GM21367 (cell line): ENCODE measurements at regions not wholly inside any gene's neighbourhood (a gene's known extent, or its start where the extent isn't known, plus 50 kb on each side); places are given as distances from the start of the nearest gene placed in this dataset.

Source experiments
- ATAC-seq: cut with Tn5 transposase; IDR thresholded peaks from one replicate; pipeline ENCODE4 v1.9.1; 2021; ENCODE audit not compliant: unreplicated experiment

GRCh38 chr1:168867941-168868634 lies 139.1 kb upstream of the DPT start:
- no peak for ATAC-seq

- ATAC-seq, result no peak
These were observed 142.5 kb upstream of the DPT start for GRCh38 chr1:168871531-168871930.

GRCh38 chr1:168875831-168876230 lies 146.8 kb upstream of the DPT start:
- no peak for ATAC-seq

GRCh38 chr1:168876830-168877229 lies 147.8 kb upstream of the DPT start:
- ATAC-seq, result no peak

GRCh38 chr1:168879896-168880734 lies 151.1 kb upstream of the DPT start:
- ATAC-seq, result no peak

- no peak for ATAC-seq
These were observed 152.8 kb upstream of the DPT start for GRCh38 chr1:168881656-168882260.

- ATAC-seq, result no peak
These were observed 158.4 kb upstream of the DPT start for GRCh38 chr1:168887381-168887780.

- no peak for ATAC-seq
These were observed 159.4 kb upstream of the DPT start for GRCh38 chr1:168888418-168888817.

GRCh38 chr1:168892931-168893330 lies 163.9 kb upstream of the DPT start:
- ATAC-seq, result no peak

GRCh38 chr1:168893359-168893801 lies 164.4 kb upstream of the DPT start:
- no peak for ATAC-seq

- ATAC-seq, result no peak
These were observed 165.4 kb upstream of the DPT start for GRCh38 chr1:168894397-168894903.

GRCh38 chr1:168897249-168897648 lies 168.2 kb upstream of the DPT start:
- ATAC-seq, result no peak

GRCh38 chr1:168903237-168903830 lies 174.3 kb upstream of the DPT start:
- ATAC-seq, result no peak

- no peak for ATAC-seq
These were observed 176.6 kb upstream of the DPT start for GRCh38 chr1:168905633-168906032.

GRCh38 chr1:168906367-168906766 lies 177.4 kb upstream of the DPT start:
- no peak for ATAC-seq

- ATAC-seq, result no peak
These were observed 178.0 kb upstream of the DPT start for GRCh38 chr1:168907053-168907452.

- no peak for ATAC-seq
These were observed 178.9 kb upstream of the DPT start for GRCh38 chr1:168907786-168908348.

- ATAC-seq, result no peak
These were observed 181.4 kb upstream of the DPT start for GRCh38 chr1:168910403-168910802.

- ATAC-seq, result no peak
These were observed 182.4 kb upstream of the DPT start for GRCh38 chr1:168911370-168911769.

- no peak for ATAC-seq
These were observed 184.9 kb upstream of the DPT start for GRCh38 chr1:168913711-168914463.
